Amniotic epithelial cell (primary cell): ENCODE measurements at regions not wholly inside any gene's neighbourhood (a gene's known extent, or its start where the extent isn't known, plus 50 kb on each side); places are given as distances from the start of the nearest gene placed in this dataset.

Source experiments
- DNase-seq: peaks from one replicate; pipeline ENCODE4 v3.0.0-alpha.2; 2010; ENCODE audit warnings: low read depth

- DNase-seq, result no peak
Measured at GRCh38 chr2:106941372-106941993, 55.5 kb upstream of the ST6GAL2 start.

GRCh38 chr2:106943468-106944200 lies 57.7 kb upstream of the ST6GAL2 start:
- DNase-seq, result no peak

DNA sequence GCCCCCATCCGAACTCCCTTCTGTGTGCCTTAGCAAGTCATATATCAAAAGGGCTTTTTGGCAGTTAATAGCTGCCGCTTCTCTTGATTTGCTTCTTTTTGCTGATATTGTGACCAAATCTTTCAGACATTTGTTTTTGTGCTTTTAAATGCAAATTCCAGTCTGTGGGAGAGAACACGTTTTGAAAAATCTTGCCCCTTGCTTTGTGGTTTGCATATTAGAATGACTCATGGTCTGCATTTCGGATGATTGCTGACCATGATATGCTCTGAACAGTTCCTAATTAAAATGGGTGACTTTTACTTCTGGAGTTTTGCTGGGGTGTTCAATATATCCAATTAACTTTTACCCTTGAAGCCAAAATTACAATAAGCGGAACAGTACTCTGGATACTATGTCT lies 58.2 kb upstream of the ST6GAL2 start:
- peak; percentile 72 for DNase-seq

- DNase-seq, result no peak
Measured at GRCh38 chr2:106948540-106948939, 62.6 kb upstream of the ST6GAL2 start.

- peak; percentile 43 for DNase-seq
Measured at GRCh38 chr2:106953236-106953635, 67.3 kb upstream of the ST6GAL2 start.

GRCh38 chr2:106953779-106954178 lies 67.8 kb upstream of the ST6GAL2 start:
- DNase-seq, result peak; percentile 46

DNA sequence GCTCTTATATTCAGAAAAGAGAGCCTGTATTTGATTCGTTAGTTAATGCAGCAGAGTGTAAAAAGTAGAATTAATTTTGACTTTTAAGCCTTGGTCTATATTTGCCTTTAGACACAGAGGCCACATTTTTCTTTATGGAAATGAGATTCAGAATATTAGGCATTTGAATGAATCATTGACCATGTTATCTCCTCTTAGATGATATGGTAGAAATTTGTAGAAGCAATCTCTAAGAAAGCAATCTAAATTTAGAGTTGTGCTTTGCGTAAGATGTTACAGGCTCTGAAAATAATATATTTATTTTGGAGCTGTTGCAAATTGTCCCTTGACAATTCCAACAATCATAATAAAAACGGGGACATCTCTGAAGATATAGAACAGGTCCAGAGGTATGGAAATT lies 68.3 kb upstream of the ST6GAL2 start:
- DNase-seq, result peak; percentile 34

GRCh38 chr2:106956416-106956815 lies 70.4 kb upstream of the ST6GAL2 start:
- DNase-seq, result peak; percentile 33

DNA sequence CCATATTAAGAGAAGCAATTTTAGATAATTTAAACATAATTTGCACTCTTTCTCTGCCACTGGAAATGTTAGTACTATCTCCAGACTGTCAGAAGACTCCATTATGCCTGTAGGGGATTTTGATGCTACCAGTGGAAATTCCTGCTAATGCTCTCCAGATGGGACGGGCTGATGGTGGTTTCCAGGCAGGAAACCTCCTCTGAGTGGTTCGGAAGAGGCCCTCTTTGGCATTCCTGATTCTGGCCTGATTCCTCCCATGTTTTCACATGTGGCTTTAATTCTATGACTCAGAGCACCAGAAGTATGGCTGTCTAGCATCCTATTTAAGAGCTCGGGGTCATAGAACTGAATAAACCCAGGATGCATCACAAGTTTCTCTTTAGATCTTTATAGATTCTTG lies 70.9 kb upstream of the ST6GAL2 start:
- peak; percentile 84 for DNase-seq

- no peak for DNase-seq
Measured at GRCh38 chr2:106959975-106960682, 74.2 kb upstream of the ST6GAL2 start.

GRCh38 chr2:106960683-106961161 lies 74.8 kb upstream of the ST6GAL2 start:
- peak; percentile 46 for DNase-seq

DNA sequence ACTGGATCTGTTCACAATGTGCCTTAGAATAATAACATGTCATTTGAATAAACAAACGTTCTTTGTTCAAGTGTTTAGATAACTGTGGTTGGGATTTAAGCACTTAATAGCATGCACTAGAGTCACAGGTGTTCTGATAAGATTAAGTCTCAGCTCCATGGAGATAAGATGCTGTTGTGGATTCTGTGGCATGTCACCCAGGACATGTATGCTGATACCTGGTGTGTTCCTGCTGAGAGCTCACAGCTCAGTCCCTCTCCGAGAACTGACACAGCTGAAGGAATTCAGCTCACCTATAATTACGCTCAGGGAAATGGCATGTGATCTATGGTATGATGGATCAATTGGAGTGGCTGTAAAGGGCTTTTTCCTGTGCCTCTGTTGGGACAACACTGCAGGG lies 75.4 kb upstream of the ST6GAL2 start:
- DNase-seq, result no peak

- peak; percentile 95 for DNase-seq
Measured at GRCh38 chr2:106963156-106963555, 77.2 kb upstream of the ST6GAL2 start.

- no peak for DNase-seq
Measured at GRCh38 chr2:106963893-106964292, 77.9 kb upstream of the ST6GAL2 start.

DNA sequence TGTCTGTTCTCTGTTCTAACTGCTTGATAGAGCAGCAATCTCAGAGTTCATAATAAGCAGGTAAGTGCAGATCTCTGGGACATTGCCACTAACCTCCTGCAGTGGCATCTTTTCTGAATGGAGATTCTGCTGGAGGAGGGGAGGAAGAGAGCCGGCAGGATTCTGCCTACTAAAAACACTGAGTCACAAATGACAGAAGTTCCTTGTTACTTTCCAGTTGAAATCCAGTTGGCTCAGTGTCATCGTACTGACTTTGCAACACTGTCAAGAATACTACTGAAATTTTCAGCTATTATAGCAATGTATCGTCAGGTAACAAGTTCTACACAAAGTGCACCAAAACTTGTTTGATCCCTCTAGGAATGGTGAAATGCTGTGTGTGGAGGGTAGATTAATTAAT lies 79.6 kb upstream of the ST6GAL2 start:
- no peak for DNase-seq

- no peak for DNase-seq
Measured at GRCh38 chr2:106969777-106970176, 83.8 kb upstream of the ST6GAL2 start.

GRCh38 chr2:106970471-106971261 lies 84.7 kb upstream of the ST6GAL2 start:
- peak; percentile 83 for DNase-seq

GRCh38 chr2:106972782-106973181 lies 86.8 kb upstream of the ST6GAL2 start:
- DNase-seq, result peak; percentile 66

DNA sequence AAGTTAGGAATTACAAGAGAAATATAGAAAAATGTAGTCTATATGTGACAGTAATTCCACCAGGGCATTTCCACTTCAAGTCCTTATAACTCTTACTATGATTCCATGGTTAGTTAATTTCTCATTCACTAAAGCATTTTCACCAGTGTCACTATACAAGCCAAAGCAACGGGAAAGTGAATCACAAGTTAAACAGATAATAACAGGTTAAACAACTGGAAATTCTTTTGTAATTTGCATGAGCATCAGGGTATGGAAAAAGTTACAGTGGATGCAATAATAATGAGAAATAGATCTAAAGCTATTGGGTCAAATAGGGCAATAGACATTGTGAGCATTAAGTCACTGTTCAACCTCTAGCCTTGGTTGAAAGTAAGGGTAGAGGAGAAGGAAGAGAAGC lies 88.9 kb upstream of the ST6GAL2 start:
- no peak for DNase-seq

- no peak for DNase-seq
Measured at GRCh38 chr2:106975641-106976040, 89.7 kb upstream of the ST6GAL2 start.

DNA sequence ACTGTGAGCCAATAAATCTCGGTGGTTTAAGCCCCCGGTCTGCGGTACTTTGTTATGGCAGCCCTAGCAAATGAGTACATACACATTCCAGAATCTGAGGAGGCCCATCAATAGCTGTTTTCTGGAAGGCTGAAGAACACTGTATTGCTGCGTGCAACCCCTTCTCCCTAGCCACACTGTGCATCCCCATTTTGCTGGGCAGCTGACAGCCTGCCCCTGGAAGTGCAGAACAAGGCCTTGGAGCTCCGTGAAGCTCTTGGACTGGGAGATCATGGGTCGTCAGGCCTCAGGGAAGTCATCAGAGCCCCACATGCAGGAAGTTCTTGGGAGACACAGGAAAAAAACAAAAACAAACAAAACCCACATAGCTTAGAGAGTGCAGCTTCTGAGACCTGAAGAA lies 90.6 kb upstream of the ST6GAL2 start:
- DNase-seq, result no peak

DNA sequence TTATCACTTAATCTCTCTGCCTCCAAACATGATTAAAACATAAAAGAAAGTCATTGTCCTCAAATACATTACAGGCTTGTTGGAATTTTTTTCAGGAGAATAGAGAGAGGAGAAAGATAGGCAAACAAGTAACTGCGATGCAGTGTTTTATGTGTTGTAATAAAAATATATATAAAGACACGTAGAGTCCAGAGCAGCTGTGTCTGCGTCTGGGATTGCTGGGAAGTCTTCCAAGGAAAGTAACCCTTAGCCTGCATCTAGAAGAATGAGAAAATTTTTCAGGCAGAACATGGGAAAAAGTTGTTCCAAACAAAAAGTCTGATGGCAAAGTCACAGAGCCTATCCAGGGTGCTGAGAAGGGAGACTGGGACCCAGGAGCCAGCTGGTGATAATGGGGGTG lies 91.8 kb upstream of the ST6GAL2 start:
- no peak for DNase-seq
